ENCODE measurements at regions not wholly inside any gene's neighbourhood (a gene's known extent, or its start where the extent isn't known, plus 50 kb on each side); places are given as distances from the start of the nearest gene placed in this dataset.
"Not testable (repeated sequence)": the region's sequence is repeated elsewhere in the genome, so short reads cannot be mapped to it uniquely, and the experiment has no call there.

- DNase-seq (no peak), ATAC-seq (ENCODE audit: insufficient read depth, low FRiP score) (no peak)
- Histone ChIP-seq H3K9ac (ENCODE audit: insufficient read depth in 1 of 2, low read length in 2 of 2) (no peak overlapping the region), H3K4me1 (ENCODE audit: control insufficient read depth in 5 of 5, insufficient read depth in 5 of 5, low read length in 5 of 5) (no peaks in the 10 kb centered on the region), H3K36me3 (ENCODE audit: control insufficient read depth in 4 of 4, insufficient read depth in 4 of 4, low read length in 4 of 4) (no peaks in the 10 kb centered on the region), H3K27ac (ENCODE audit: low read depth in 1 of 2, low read length in 1 of 2) (no peak overlapping the region), H3K4me3 (no peak overlapping the region), H3K27me3 (ENCODE audit: control insufficient read depth in 3 of 3, insufficient read depth in 3 of 3, low read length in 2 of 3) (no peaks in the 10 kb centered on the region), H3K9me3 (ENCODE audit: control insufficient read depth in 4 of 4, insufficient read depth in 3 of 4, low read length in 3 of 4) (no peaks in the 10 kb centered on the region)
- no peak for TF ChIP-seq CTCF (IDR thresholded peaks at IDR 0.05; ENCODE audit: control extremely low read depth, extremely low read depth)
- WGBS, 2 donors: 65 to 69% methylated on average over 3 of the region's 3 CpGs
These were observed 191.9 kb upstream of the CRIM1 start for GRCh38 chr2:36163520-36164254.

GRCh38 chr2:36157093-36157492 lies 198.5 kb upstream of the CRIM1 start:
- H3K27me3 ChIP-seq (ENCODE audit: control insufficient read depth in 3 of 3, insufficient read depth in 3 of 3, low read length in 2 of 3); H3K4me1 ChIP-seq (ENCODE audit: control insufficient read depth in 5 of 5, insufficient read depth in 5 of 5, low read length in 5 of 5); ATAC-seq (ENCODE audit: insufficient read depth, low FRiP score); H3K27ac ChIP-seq (ENCODE audit: low read depth in 1 of 2, low read length in 1 of 2); H3K9me3 ChIP-seq (ENCODE audit: control insufficient read depth in 4 of 4, insufficient read depth in 3 of 4, low read length in 3 of 4); H3K36me3 ChIP-seq (ENCODE audit: control insufficient read depth in 4 of 4, insufficient read depth in 4 of 4, low read length in 4 of 4); H3K9ac ChIP-seq (ENCODE audit: insufficient read depth in 1 of 2, low read length in 2 of 2); DNase-seq; H3K4me3 ChIP-seq: not testable (repeated sequence)
- 97 to 100% methylated on average over 1 of the region's 1 CpG for WGBS, 2 donors

DNA sequence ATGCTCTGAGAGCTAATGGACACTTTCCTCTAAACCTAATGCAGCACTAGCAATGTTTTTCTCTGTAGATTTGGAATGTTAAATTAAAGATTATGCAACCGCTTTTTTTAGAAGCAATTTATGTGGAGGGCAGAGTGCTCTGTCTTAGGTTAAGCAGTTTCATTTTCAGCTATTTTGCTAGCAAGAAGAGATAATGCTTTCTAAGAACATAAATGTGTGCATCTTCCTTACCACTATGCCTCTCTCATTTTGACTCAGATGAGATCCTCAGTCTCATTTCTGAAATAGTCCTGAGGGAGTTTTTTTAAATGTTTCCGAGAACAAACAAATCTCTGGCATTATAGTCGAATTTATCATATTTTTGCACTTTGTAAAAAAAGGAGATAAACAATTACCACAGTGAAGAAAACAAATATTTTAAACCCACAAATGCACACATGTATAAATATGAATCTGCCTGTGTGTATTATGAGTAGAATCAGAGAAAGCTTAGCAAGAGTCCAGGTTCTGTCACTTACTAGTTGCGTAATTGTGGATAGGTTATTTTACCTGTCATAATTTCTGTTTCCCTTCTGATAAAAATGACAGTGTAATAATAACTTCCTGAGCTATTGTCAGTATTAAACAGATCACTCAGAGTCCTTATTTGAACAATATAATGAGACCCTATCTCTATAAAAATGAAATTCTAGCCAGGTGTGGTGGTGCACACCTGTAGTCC lies 207.7 kb upstream of the CRIM1 start:
- TF ChIP-seq CTCF (IDR thresholded peaks at IDR 0.05; ENCODE audit: control extremely low read depth, extremely low read depth): no peak
- ATAC-seq (ENCODE audit: insufficient read depth, low FRiP score) (no peak), DNase-seq (peak in 1 of 3 donors; percentile 19)
- no peak overlapping the region for H3K4me3 ChIP-seq
- H3K27ac ChIP-seq (ENCODE audit: low read depth in 1 of 2, low read length in 1 of 2): no peak overlapping the region
- H3K36me3 ChIP-seq (ENCODE audit: control insufficient read depth in 4 of 4, insufficient read depth in 4 of 4, low read length in 4 of 4): no peaks in the 10 kb centered on the region
- no peaks in the 10 kb centered on the region for H3K9me3 ChIP-seq (ENCODE audit: control insufficient read depth in 4 of 4, insufficient read depth in 3 of 4, low read length in 3 of 4)
- 77 to 88% methylated on average over 4 of the region's 4 CpGs for WGBS, 2 donors
- H3K27me3 ChIP-seq (ENCODE audit: control insufficient read depth in 3 of 3, insufficient read depth in 3 of 3, low read length in 2 of 3): peaks cover 0 to 2% (median 0%) of the 10 kb centered on the region in 3 donors
- H3K4me1 ChIP-seq (ENCODE audit: control insufficient read depth in 5 of 5, insufficient read depth in 5 of 5, low read length in 5 of 5): no peaks in the 10 kb centered on the region
- no peak overlapping the region for H3K9ac ChIP-seq (ENCODE audit: insufficient read depth in 1 of 2, low read length in 2 of 2)

DNA sequence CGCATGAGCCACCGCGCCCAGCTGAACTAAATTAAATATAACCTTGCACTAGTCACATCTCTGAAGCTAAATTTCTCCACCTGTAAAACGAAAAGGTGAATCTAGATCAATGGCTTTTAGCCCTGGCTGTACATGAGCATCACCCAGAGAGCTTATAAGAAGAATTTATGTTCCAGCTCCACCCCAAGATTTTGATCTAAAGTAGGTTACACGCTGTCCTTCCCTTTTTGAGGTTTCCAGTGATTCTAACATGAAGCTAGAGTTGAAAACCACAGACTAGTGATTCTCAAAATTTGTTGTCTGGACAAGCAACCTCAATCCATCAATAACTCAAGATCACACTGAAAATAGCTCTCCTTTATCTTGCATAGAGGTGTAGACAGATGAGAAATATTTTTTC lies 208.8 kb upstream of the CRIM1 start:
- DNase-seq (no peak), ATAC-seq (ENCODE audit: insufficient read depth, low FRiP score) (no peak)
- Histone ChIP-seq H3K27ac (ENCODE audit: low read depth in 1 of 2, low read length in 1 of 2) (no peak overlapping the region), H3K4me1 (ENCODE audit: control insufficient read depth in 5 of 5, insufficient read depth in 5 of 5, low read length in 5 of 5) (no peaks in the 10 kb centered on the region), H3K4me3 (no peak overlapping the region), H3K27me3 (ENCODE audit: control insufficient read depth in 3 of 3, insufficient read depth in 3 of 3, low read length in 2 of 3) (peaks cover 0 to 2% (median 0%) of the 10 kb centered on the region in 3 donors), H3K9ac (ENCODE audit: insufficient read depth in 1 of 2, low read length in 2 of 2) (no peak overlapping the region), H3K36me3 (ENCODE audit: control insufficient read depth in 4 of 4, insufficient read depth in 4 of 4, low read length in 4 of 4) (no peaks in the 10 kb centered on the region), H3K9me3 (ENCODE audit: control insufficient read depth in 4 of 4, insufficient read depth in 3 of 4, low read length in 3 of 4) (no peaks in the 10 kb centered on the region)
- TF ChIP-seq CTCF (IDR thresholded peaks at IDR 0.05; ENCODE audit: control extremely low read depth, extremely low read depth): no peak
- 77 to 83% methylated on average over 5 of the region's 5 CpGs for WGBS, 2 donors

All from lung (tissue), 11 donors.